SK-N-SH (cell line): ENCODE measurements at regions not wholly inside any gene's neighbourhood (a gene's known extent, or its start where the extent isn't known, plus 50 kb on each side); places are given as distances from the start of the nearest gene placed in this dataset.

Source experiments
- GABPA ChIP-seq: IDR thresholded peaks from 2 replicates; pipeline ENCODE4 v1.4.0; 2012; ENCODE audit warnings: low read depth, mild to moderate bottlenecking
- REST ChIP-seq: IDR thresholded peaks from 2 replicates; pipeline ENCODE4 v1.6.1; 2012; ENCODE audit warnings: mild to moderate bottlenecking, low read depth, low read length, moderate library complexity

GRCh38 chr2:239722760-239723470 lies 302.2 kb downstream of the NDUFA10 start:
- TF ChIP-seq REST (no peak), GABPA (no peak)
